Vagina (tissue), 2 donors: ENCODE measurements at regions not wholly inside any gene's neighbourhood (a gene's known extent, or its start where the extent isn't known, plus 50 kb on each side); places are given as distances from the start of the nearest gene placed in this dataset.

Experiments
- CTCF ChIP-seq, 3 experiments: fragments of 450-650 bp in 2 of 3; fragments of 200-600 bp in 1 of 3; sonication (generic) in 1 of 3; IDR thresholded peaks; one replicate each; pipeline ENCODE4 v1.5.1; 2017 to 2019; ENCODE audit warnings: antibody characterized with exemption in 3 of 3, mild to moderate bottlenecking in 2 of 3, moderate library complexity in 2 of 3
- POLR2A ChIP-seq, 2 donors: fragments of 450-650 bp; IDR thresholded peaks; one replicate each; pipeline ENCODE4 v1.6.1; 2017; ENCODE audit warnings: antibody characterized with exemption in 2 of 2, mild to moderate bottlenecking in 2 of 2, moderate library complexity in 2 of 2
- POLR2AphosphoS5 ChIP-seq, 2 donors: sonication (generic); formaldehyde crosslinking; IDR thresholded peaks; one replicate each; pipeline ENCODE4 v1.9.0; 2017; ENCODE audit warnings: antibody characterized with exemption in 2 of 2, mild to moderate bottlenecking in 2 of 2, low read depth in 1 of 2; ENCODE audit not compliant: insufficient read depth in 1 of 2

GRCh38 chr10:16184906-16185305 is 251.9 kb upstream of the PTER start:
- TF ChIP-seq POLR2A (IDR thresholded peaks at IDR 0.05) (no peak), CTCF (IDR thresholded peaks at IDR 0.05) (no peak), POLR2AphosphoS5 (IDR thresholded peaks at IDR 0.05; ENCODE audit: insufficient read depth in 1 of 2, low read depth in 1 of 2) (no peak)
